ENCODE measurements at regions not wholly inside any gene's neighbourhood (a gene's known extent, or its start where the extent isn't known, plus 50 kb on each side); places are given as distances from the start of the nearest gene placed in this dataset.
"Not testable (repeated sequence)": the region's sequence is repeated elsewhere in the genome, so short reads cannot be mapped to it uniquely, and the experiment has no call there.

- TF ChIP-seq, protein P1, sequence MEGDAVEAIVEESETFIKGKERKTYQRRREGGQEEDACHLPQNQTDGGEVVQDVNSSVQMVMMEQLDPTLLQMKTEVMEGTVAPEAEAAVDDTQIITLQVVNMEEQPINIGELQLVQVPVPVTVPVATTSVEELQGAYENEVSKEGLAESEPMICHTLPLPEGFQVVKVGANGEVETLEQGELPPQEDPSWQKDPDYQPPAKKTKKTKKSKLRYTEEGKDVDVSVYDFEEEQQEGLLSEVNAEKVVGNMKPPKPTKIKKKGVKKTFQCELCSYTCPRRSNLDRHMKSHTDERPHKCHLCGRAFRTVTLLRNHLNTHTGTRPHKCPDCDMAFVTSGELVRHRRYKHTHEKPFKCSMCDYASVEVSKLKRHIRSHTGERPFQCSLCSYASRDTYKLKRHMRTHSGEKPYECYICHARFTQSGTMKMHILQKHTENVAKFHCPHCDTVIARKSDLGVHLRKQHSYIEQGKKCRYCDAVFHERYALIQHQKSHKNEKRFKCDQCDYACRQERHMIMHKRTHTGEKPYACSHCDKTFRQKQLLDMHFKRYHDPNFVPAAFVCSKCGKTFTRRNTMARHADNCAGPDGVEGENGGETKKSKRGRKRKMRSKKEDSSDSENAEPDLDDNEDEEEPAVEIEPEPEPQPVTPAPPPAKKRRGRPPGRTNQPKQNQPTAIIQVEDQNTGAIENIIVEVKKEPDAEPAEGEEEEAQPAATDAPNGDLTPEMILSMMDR (IDR thresholded peaks at IDR 0.05 in 4 of 5, conservative IDR thresholded peaks at IDR 0.05 in 1 of 5) = not testable (repeated sequence)
- not testable (repeated sequence) for TF ChIP-seq POLR2A (IDR thresholded peaks at IDR 0.05)
Observed at GRCh38 chr6:3978966-3979365, 100.0 kb downstream of the FAM217A start.
